ENCODE measurements at regions not wholly inside any gene's neighbourhood (a gene's known extent, or its start where the extent isn't known, plus 50 kb on each side); places are given as distances from the start of the nearest gene placed in this dataset.

- no peaks in the 10 kb centered on the region for H3K9me3 ChIP-seq (ENCODE audit: control insufficient read depth in 2 of 3, insufficient read depth in 1 of 3, low read length in 3 of 3)
- H3K4me1 ChIP-seq (ENCODE audit: control insufficient read depth in 2 of 3, insufficient read depth in 2 of 3, low read depth in 1 of 3, low read length in 3 of 3), result no peaks in the 10 kb centered on the region
- no peaks in the 10 kb centered on the region for H3K27me3 ChIP-seq (ENCODE audit: control insufficient read depth, insufficient read depth, low read length)
- no peak for FAIRE-seq
- no peak overlapping the region for H3K9ac ChIP-seq (ENCODE audit: low read length in 3 of 3)
- no peaks in the 10 kb centered on the region for H3K36me3 ChIP-seq (ENCODE audit: control insufficient read depth in 2 of 3, insufficient read depth in 3 of 3, low read length in 3 of 3)
- TF ChIP-seq, protein P1, sequence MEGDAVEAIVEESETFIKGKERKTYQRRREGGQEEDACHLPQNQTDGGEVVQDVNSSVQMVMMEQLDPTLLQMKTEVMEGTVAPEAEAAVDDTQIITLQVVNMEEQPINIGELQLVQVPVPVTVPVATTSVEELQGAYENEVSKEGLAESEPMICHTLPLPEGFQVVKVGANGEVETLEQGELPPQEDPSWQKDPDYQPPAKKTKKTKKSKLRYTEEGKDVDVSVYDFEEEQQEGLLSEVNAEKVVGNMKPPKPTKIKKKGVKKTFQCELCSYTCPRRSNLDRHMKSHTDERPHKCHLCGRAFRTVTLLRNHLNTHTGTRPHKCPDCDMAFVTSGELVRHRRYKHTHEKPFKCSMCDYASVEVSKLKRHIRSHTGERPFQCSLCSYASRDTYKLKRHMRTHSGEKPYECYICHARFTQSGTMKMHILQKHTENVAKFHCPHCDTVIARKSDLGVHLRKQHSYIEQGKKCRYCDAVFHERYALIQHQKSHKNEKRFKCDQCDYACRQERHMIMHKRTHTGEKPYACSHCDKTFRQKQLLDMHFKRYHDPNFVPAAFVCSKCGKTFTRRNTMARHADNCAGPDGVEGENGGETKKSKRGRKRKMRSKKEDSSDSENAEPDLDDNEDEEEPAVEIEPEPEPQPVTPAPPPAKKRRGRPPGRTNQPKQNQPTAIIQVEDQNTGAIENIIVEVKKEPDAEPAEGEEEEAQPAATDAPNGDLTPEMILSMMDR (IDR thresholded peaks at IDR 0.05; ENCODE audit: borderline replicate concordance, extremely low read depth, insufficient read depth), result no peak
- intact Hi-C loops (cut with DNase I), result no loop called here
- DNase-seq, result no peak
- H3K27ac ChIP-seq (ENCODE audit: low read depth in 2 of 2, low read length in 2 of 2), result no peak overlapping the region
- no peak overlapping the region for H3K4me3 ChIP-seq (ENCODE audit: low read length in 3 of 3)
Observed at GRCh38 chr18:22829781-22830180, 103.3 kb upstream of the RBBP8 start.

DNA sequence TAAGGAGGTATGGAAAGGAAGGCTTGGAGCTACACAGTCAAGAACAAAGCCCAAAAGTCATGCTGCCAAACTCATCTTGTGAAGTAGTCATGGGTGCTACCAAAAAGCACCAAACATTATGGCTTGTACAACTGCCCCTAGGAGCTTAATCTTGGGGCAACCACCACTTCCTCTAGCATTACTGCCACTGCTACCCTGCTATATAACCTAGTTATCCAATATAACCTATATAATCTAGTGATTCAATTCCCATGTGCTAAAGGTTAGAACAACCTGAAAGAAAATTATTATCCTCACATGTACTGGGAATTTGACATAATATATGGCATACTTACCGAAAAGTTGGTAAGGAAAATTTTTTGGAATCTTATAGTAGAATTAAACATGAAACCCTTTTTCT, 102.6 kb upstream of the RBBP8 start:
- intact Hi-C loops (cut with DNase I), result no loop called here
- FAIRE-seq, result no peak
- no peak for DNase-seq
- H3K9me3 ChIP-seq (ENCODE audit: control insufficient read depth in 2 of 3, insufficient read depth in 1 of 3, low read length in 3 of 3), result no peaks in the 10 kb centered on the region
- H3K27ac ChIP-seq (ENCODE audit: low read depth in 2 of 2, low read length in 2 of 2), result no peak overlapping the region
- H3K36me3 ChIP-seq (ENCODE audit: control insufficient read depth in 2 of 3, insufficient read depth in 3 of 3, low read length in 3 of 3), result no peaks in the 10 kb centered on the region
- no peaks in the 10 kb centered on the region for H3K4me1 ChIP-seq (ENCODE audit: control insufficient read depth in 2 of 3, insufficient read depth in 2 of 3, low read depth in 1 of 3, low read length in 3 of 3)
- no peaks in the 10 kb centered on the region for H3K27me3 ChIP-seq (ENCODE audit: control insufficient read depth, insufficient read depth, low read length)
- no peak overlapping the region for H3K4me3 ChIP-seq (ENCODE audit: low read length in 3 of 3)
- no peak overlapping the region for H3K9ac ChIP-seq (ENCODE audit: low read length in 3 of 3)
- TF ChIP-seq, protein P1 (IDR thresholded peaks at IDR 0.05; ENCODE audit: borderline replicate concordance, extremely low read depth, insufficient read depth), result no peak

GRCh38 chr18:22831441-22831904, 101.7 kb upstream of the RBBP8 start:
- intact Hi-C loops (cut with DNase I), result no loop called here
- Histone ChIP-seq H3K36me3 (ENCODE audit: control insufficient read depth in 2 of 3, insufficient read depth in 3 of 3, low read length in 3 of 3) (no peaks in the 10 kb centered on the region), H3K27ac (ENCODE audit: low read depth in 2 of 2, low read length in 2 of 2) (no peak overlapping the region), H3K9me3 (ENCODE audit: control insufficient read depth in 2 of 3, insufficient read depth in 1 of 3, low read length in 3 of 3) (no peaks in the 10 kb centered on the region), H3K4me1 (ENCODE audit: control insufficient read depth in 2 of 3, insufficient read depth in 2 of 3, low read depth in 1 of 3, low read length in 3 of 3) (no peaks in the 10 kb centered on the region), H3K27me3 (ENCODE audit: control insufficient read depth, insufficient read depth, low read length) (no peaks in the 10 kb centered on the region), H3K4me3 (ENCODE audit: low read length in 3 of 3) (no peak overlapping the region), H3K9ac (ENCODE audit: low read length in 3 of 3) (no peak overlapping the region)
- FAIRE-seq (no peak), DNase-seq (no peak)
- TF ChIP-seq, protein P1 (IDR thresholded peaks at IDR 0.05; ENCODE audit: borderline replicate concordance, extremely low read depth, insufficient read depth), result no peak

DNA sequence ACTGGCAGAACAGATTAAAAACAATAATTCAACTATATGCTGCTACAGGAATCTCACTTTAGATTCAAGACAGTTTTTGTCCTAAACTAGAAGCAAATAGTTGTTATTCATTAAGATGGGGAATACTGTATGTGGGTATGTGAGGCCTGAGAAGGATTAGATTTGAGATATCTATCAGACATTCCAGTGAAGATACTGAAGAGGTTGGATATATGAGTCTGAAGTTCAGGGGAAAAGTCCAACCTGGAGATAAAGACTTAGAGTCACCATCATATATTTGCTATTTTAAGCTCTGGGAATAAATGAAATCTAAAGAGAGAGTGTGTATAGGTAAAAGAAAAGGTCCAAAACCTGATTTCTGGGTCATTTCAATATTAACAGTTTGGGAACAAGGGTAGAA, 96.2 kb upstream of the RBBP8 start:
- H3K4me3 ChIP-seq (ENCODE audit: low read length in 3 of 3), result no peak overlapping the region
- H3K4me1 ChIP-seq (ENCODE audit: control insufficient read depth in 2 of 3, insufficient read depth in 2 of 3, low read depth in 1 of 3, low read length in 3 of 3), result peaks cover 0 to 2% (median 0%) of the 10 kb centered on the region in 3 donors
- no peaks in the 10 kb centered on the region for H3K9me3 ChIP-seq (ENCODE audit: control insufficient read depth in 2 of 3, insufficient read depth in 1 of 3, low read length in 3 of 3)
- no peaks in the 10 kb centered on the region for H3K36me3 ChIP-seq (ENCODE audit: control insufficient read depth in 2 of 3, insufficient read depth in 3 of 3, low read length in 3 of 3)
- H3K27me3 ChIP-seq (ENCODE audit: control insufficient read depth, insufficient read depth, low read length), result no peaks in the 10 kb centered on the region
- DNase-seq (no peak), FAIRE-seq (no peak)
- TF ChIP-seq, protein P1 (IDR thresholded peaks at IDR 0.05; ENCODE audit: borderline replicate concordance, extremely low read depth, insufficient read depth), result no peak
- H3K27ac ChIP-seq (ENCODE audit: low read depth in 2 of 2, low read length in 2 of 2), result no peak overlapping the region
- no peak overlapping the region for H3K9ac ChIP-seq (ENCODE audit: low read length in 3 of 3)
- intact Hi-C loops (cut with DNase I), result no loop called here
